Vagina (tissue), 2 donors: ENCODE measurements at regions not wholly inside any gene's neighbourhood (a gene's known extent, or its start where the extent isn't known, plus 50 kb on each side); places are given as distances from the start of the nearest gene placed in this dataset.

ENCODE experiments used
- DNase-seq, 2 donors: peaks; one replicate each; pipeline ENCODE4 v3.0.0-alpha.2; 2017; ENCODE audit errors: extremely low spot score in 2 of 2
- H3K27ac ChIP-seq: fragments of 200-600 bp; sonication (generic); one replicate; pipeline ENCODE4 v1.5.1; 2019
- H3K27me3 ChIP-seq: fragments of 200-600 bp; sonication (generic); one replicate; pipeline ENCODE4 v1.5.1; 2019
- H3K36me3 ChIP-seq, 2 donors: fragments of 200-600 bp; sonication (generic); one replicate each; pipeline ENCODE4 v1.5.1; 2017 to 2019
- H3K4me1 ChIP-seq: fragments of 200-600 bp; sonication (generic); one replicate; pipeline ENCODE4 v1.5.1; 2019
- H3K4me3 ChIP-seq, 2 donors: fragments of 200-600 bp; sonication (generic); 1 replicate in 1 of 2; 2 replicates in 1 of 2; pipeline ENCODE4 v1.5.1; 2016 to 2019
- H3K9me3 ChIP-seq: fragments of 200-600 bp; sonication (generic); one replicate; pipeline ENCODE4 v1.5.1; 2019
- CTCF ChIP-seq, 3 experiments: fragments of 450-650 bp in 2 of 3; fragments of 200-600 bp in 1 of 3; sonication (generic) in 1 of 3; IDR thresholded peaks; one replicate each; pipeline ENCODE4 v1.5.1; 2017 to 2019; ENCODE audit warnings: antibody characterized with exemption in 3 of 3, mild to moderate bottlenecking in 2 of 3, moderate library complexity in 2 of 3
- POLR2A ChIP-seq, 2 donors: fragments of 450-650 bp; IDR thresholded peaks; one replicate each; pipeline ENCODE4 v1.6.1; 2017; ENCODE audit warnings: antibody characterized with exemption in 2 of 2, mild to moderate bottlenecking in 2 of 2, moderate library complexity in 2 of 2
- POLR2AphosphoS5 ChIP-seq, 2 donors: sonication (generic); formaldehyde crosslinking; IDR thresholded peaks; one replicate each; pipeline ENCODE4 v1.9.0; 2017; ENCODE audit warnings: antibody characterized with exemption in 2 of 2, mild to moderate bottlenecking in 2 of 2, low read depth in 1 of 2; ENCODE audit not compliant: insufficient read depth in 1 of 2
- intact Hi-C: fragments of 100-400 bp; cut with DNase I; formaldehyde crosslinking; loops from one replicate; pipeline ENCODE4 v1.15.1; 2023

GRCh38 chrX:11944501-11944900 is 186.5 kb downstream of the MSL3 start:
- no peak for TF ChIP-seq POLR2AphosphoS5 (IDR thresholded peaks at IDR 0.05; ENCODE audit: insufficient read depth in 1 of 2, low read depth in 1 of 2)
- no peak for TF ChIP-seq CTCF (IDR thresholded peaks at IDR 0.05)
- TF ChIP-seq POLR2A (IDR thresholded peaks at IDR 0.05) = no peak
- no peaks in the 10 kb centered on the region for H3K27me3 ChIP-seq
- no peaks in the 10 kb centered on the region for H3K36me3 ChIP-seq
- H3K9me3 ChIP-seq = no peaks in the 10 kb centered on the region
- DNase-seq = no peak
- intact Hi-C loops = no loop called here
- no peak overlapping the region for H3K4me3 ChIP-seq
- no peaks in the 10 kb centered on the region for H3K4me1 ChIP-seq
- H3K27ac ChIP-seq = no peak overlapping the region

- TF ChIP-seq POLR2AphosphoS5 (IDR thresholded peaks at IDR 0.05; ENCODE audit: insufficient read depth in 1 of 2, low read depth in 1 of 2) (no peak), POLR2A (IDR thresholded peaks at IDR 0.05) (no peak), CTCF (IDR thresholded peaks at IDR 0.05) (no peak)
- Histone ChIP-seq H3K36me3 (no peaks in the 10 kb centered on the region), H3K4me3 (no peak overlapping the region), H3K9me3 (no peaks in the 10 kb centered on the region), H3K27ac (no peak overlapping the region), H3K27me3 (no peaks in the 10 kb centered on the region), H3K4me1 (no peaks in the 10 kb centered on the region)
- intact Hi-C loops = no loop called here
- DNase-seq = no peak
These were observed 189.0 kb upstream of the FRMPD4 start for GRCh38 chrX:11949291-11949690.

- Histone ChIP-seq H3K27ac (no peak overlapping the region), H3K9me3 (no peaks in the 10 kb centered on the region), H3K4me3 (no peak overlapping the region), H3K36me3 (no peaks in the 10 kb centered on the region), H3K4me1 (no peaks in the 10 kb centered on the region), H3K27me3 (no peaks in the 10 kb centered on the region)
- TF ChIP-seq CTCF (IDR thresholded peaks at IDR 0.05) (no peak), POLR2A (IDR thresholded peaks at IDR 0.05) (no peak), POLR2AphosphoS5 (IDR thresholded peaks at IDR 0.05; ENCODE audit: insufficient read depth in 1 of 2, low read depth in 1 of 2) (no peak)
- DNase-seq = no peak
- intact Hi-C loops = no loop called here
These were observed 186.0 kb upstream of the FRMPD4 start for GRCh38 chrX:11952176-11952720.

GRCh38 chrX:11953615-11954014 is 184.7 kb upstream of the FRMPD4 start:
- TF ChIP-seq POLR2A (IDR thresholded peaks at IDR 0.05) (no peak), POLR2AphosphoS5 (IDR thresholded peaks at IDR 0.05; ENCODE audit: insufficient read depth in 1 of 2, low read depth in 1 of 2) (no peak), CTCF (IDR thresholded peaks at IDR 0.05) (no peak)
- H3K27ac ChIP-seq = no peak overlapping the region
- no peaks in the 10 kb centered on the region for H3K36me3 ChIP-seq
- no peak for DNase-seq
- no peak overlapping the region for H3K4me3 ChIP-seq
- H3K27me3 ChIP-seq = no peaks in the 10 kb centered on the region
- no peaks in the 10 kb centered on the region for H3K4me1 ChIP-seq
- intact Hi-C loops = no loop called here
- H3K9me3 ChIP-seq = no peaks in the 10 kb centered on the region

- no peaks in the 10 kb centered on the region for H3K4me1 ChIP-seq
- no peaks in the 10 kb centered on the region for H3K9me3 ChIP-seq
- H3K36me3 ChIP-seq = no peaks in the 10 kb centered on the region
- intact Hi-C loops = no loop called here
- no peak for TF ChIP-seq CTCF (IDR thresholded peaks at IDR 0.05)
- no peak for TF ChIP-seq POLR2A (IDR thresholded peaks at IDR 0.05)
- no peak overlapping the region for H3K4me3 ChIP-seq
- no peak for DNase-seq
- no peaks in the 10 kb centered on the region for H3K27me3 ChIP-seq
- H3K27ac ChIP-seq = no peak overlapping the region
These were observed 184.1 kb upstream of the FRMPD4 start for GRCh38 chrX:11954176-11954575.
